Spleen (tissue), 11 donors: ENCODE measurements at regions not wholly inside any gene's neighbourhood (a gene's known extent, or its start where the extent isn't known, plus 50 kb on each side); places are given as distances from the start of the nearest gene placed in this dataset.

ENCODE experiments used
- DNase-seq: peaks from one replicate; pipeline ENCODE4 v3.0.0-alpha.2; 2020
- H3K27ac ChIP-seq, 8 donors: fragments of 200-600 bp; sonication (generic) in 7 of 8; 1 replicate in 4 of 8; 2 replicates in 4 of 8; pipeline versions ENCODE4 v1.5.0 to v1.8.0; 2016 to 2021; ENCODE audit warnings: inconsistent platforms in 4 of 8, mild to moderate bottlenecking in 4 of 8, moderate library complexity in 1 of 8
- H3K27me3 ChIP-seq, 7 donors: fragments of 200-600 bp; sonication (generic) in 6 of 7; replicated peaks in 1 of 7; 1 replicate in 4 of 7; 2 replicates in 3 of 7; pipeline versions ENCODE4 v1.5.0 to v1.8.0; 2016 to 2021; ENCODE audit warnings: inconsistent platforms in 3 of 7, mild to moderate bottlenecking in 1 of 7
- H3K36me3 ChIP-seq, 6 donors: fragments of 200-600 bp; sonication (generic) in 5 of 6; 1 replicate in 4 of 6; 2 replicates in 2 of 6; pipeline versions ENCODE4 v1.5.0 to v1.8.0; 2016 to 2021; ENCODE audit warnings: inconsistent platforms in 2 of 6
- H3K4me1 ChIP-seq, 6 donors: fragments of 200-600 bp; sonication (generic) in 5 of 6; 1 replicate in 3 of 6; 2 replicates in 3 of 6; pipeline versions ENCODE4 v1.5.0 to v1.8.0; 2016 to 2021; ENCODE audit warnings: inconsistent platforms in 3 of 6
- H3K4me3 ChIP-seq, 8 donors: fragments of 200-600 bp; sonication (generic) in 7 of 8; 1 replicate in 4 of 8; 2 replicates in 4 of 8; pipeline versions ENCODE4 v1.5.0 to v1.8.0; 2016 to 2021; ENCODE audit warnings: inconsistent platforms in 4 of 8, mild to moderate bottlenecking in 4 of 8, moderate library complexity in 2 of 8
- H3K9me3 ChIP-seq, 8 donors: fragments of 200-600 bp; sonication (generic) in 7 of 8; 1 replicate in 4 of 8; 2 replicates in 4 of 8; pipeline versions ENCODE4 v1.5.0 to v1.8.0; 2016 to 2021; ENCODE audit warnings: inconsistent platforms in 4 of 8
- POLR2A ChIP-seq, 3 donors: fragments of 450-650 bp; IDR thresholded peaks; one replicate each; pipeline ENCODE4 v1.5.1; 2017; ENCODE audit warnings: antibody characterized with exemption in 3 of 3, mild to moderate bottlenecking in 1 of 3
- POLR2AphosphoS5 ChIP-seq, 3 donors: sonication (generic); formaldehyde crosslinking; IDR thresholded peaks; one replicate each; pipeline ENCODE4 v1.5.1; 2017; ENCODE audit warnings: antibody characterized with exemption in 3 of 3
- WGBS, 5 donors: extraction: QIAGEN DNeasy Blood & Tissue Kit in 3 of 5; methylation state at CpG; one replicate each; pipeline versions ENCODE4 v1.1.5 to v1.1.7; 2013 to 2018; 5-methylcytosine and 5-hydroxymethylcytosine counted together
- intact Hi-C: fragments of 100-400 bp; cut with DNase I; formaldehyde crosslinking; loops from one replicate; pipeline ENCODE4 v1.15.0; 2023; ENCODE audit warnings: low total_unique reads
- TF ChIP-seq, protein P1 (sequence below), 11 experiments: fragments of 200-600 bp in 7 of 11; fragments of 450-650 bp in 4 of 11; sonication (generic) in 4 of 11; IDR thresholded peaks in 8 of 11; conservative IDR thresholded peaks in 3 of 11; 1 replicate in 7 of 11; 2 replicates in 4 of 11; pipeline versions ENCODE4 v1.4.0 to v1.8.0; 2016 to 2021; ENCODE audit warnings: antibody characterized with exemption in 11 of 11, inconsistent platforms in 4 of 11, mild to moderate bottlenecking in 1 of 11
- donor health status: healthy with polysubstance abuse.
- donor health status: DM: no; HTN: no; CAD: no; lungs with moderate emphysema.
- donor health status: DM: no; HTN: no; CAD: no.
- donor health status: Bipolar disorder and iron deficiency.
- donor health status: healthy.
- donor health status: DM: no; HTN: no; CAD: no.
- donor health status: DM: yes; HTN: yes; CAD: no.

DNA sequence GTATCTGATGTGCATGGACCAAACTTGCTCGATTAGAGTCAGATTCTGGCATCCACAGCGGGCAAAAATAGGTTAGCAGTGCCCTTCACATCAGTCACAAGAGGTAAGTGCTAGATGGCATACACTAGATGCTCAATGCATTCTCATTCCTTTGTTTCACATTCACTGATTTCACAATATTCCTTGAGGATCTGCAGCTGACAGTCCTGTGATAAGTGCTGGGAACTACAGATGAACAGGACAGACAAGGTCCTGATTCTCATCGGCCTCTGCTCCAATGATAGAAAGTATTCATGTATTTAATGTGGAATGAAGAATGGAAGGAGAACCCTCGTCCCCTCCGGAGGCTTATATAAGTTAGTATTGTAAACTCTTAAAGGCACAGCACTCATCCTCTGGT, 96.8 kb upstream of the SERPINE2 start:
- intact Hi-C loops: no loop called here
- H3K9me3 ChIP-seq: no peaks in the 10 kb centered on the region
- H3K27ac ChIP-seq: no peak overlapping the region
- H3K36me3 ChIP-seq: no peaks in the 10 kb centered on the region
- DNase-seq: no peak
- H3K27me3 ChIP-seq: no peaks in the 10 kb centered on the region
- WGBS, 5 donors: 81 to 89% (median 86%) methylated on average over 5 of the region's 5 CpGs
- TF ChIP-seq, protein P1, sequence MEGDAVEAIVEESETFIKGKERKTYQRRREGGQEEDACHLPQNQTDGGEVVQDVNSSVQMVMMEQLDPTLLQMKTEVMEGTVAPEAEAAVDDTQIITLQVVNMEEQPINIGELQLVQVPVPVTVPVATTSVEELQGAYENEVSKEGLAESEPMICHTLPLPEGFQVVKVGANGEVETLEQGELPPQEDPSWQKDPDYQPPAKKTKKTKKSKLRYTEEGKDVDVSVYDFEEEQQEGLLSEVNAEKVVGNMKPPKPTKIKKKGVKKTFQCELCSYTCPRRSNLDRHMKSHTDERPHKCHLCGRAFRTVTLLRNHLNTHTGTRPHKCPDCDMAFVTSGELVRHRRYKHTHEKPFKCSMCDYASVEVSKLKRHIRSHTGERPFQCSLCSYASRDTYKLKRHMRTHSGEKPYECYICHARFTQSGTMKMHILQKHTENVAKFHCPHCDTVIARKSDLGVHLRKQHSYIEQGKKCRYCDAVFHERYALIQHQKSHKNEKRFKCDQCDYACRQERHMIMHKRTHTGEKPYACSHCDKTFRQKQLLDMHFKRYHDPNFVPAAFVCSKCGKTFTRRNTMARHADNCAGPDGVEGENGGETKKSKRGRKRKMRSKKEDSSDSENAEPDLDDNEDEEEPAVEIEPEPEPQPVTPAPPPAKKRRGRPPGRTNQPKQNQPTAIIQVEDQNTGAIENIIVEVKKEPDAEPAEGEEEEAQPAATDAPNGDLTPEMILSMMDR (IDR thresholded peaks at IDR 0.05 in 8 of 11, conservative IDR thresholded peaks at IDR 0.05 in 3 of 11): no peak
- TF ChIP-seq POLR2AphosphoS5 (IDR thresholded peaks at IDR 0.05) (no peak), POLR2A (IDR thresholded peaks at IDR 0.05) (no peak)
- no peak overlapping the region for H3K4me3 ChIP-seq
- no peaks in the 10 kb centered on the region for H3K4me1 ChIP-seq

DNA sequence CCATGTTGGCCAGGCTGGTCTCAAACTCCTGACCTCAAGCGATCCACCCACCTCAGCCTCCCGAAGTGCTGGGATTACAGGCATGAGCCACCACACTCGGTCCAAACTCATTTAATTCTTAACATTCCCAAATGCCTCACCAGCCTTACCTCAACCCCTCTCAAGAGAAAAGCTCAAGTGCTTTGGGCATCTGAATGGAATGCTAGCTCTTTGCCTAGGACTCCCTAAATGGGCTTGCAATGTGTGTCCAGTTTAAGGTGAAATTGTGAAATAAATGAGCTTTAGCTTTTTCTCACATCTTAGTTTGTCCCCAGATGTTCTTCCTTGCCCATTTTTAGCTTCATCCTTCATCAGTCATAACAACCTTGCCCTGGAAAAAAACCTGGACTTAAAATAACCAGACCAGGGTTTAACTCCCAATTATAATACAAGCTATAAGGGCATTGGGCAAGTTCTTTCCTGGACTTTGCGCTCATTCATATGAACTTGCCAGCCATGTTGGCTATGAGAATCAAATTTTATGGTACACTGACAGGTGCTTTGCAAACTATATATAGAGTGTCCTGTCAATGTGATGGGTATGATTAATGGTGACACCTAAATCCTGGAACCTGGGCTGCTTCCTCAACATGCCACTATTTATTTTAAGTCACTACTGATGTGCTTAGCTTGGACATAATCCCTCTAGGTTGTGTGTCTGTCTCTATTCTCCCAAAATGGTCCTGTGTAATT, 95.1 kb upstream of the SERPINE2 start:
- no peak for DNase-seq
- no peak overlapping the region for H3K27ac ChIP-seq
- no peaks in the 10 kb centered on the region for H3K36me3 ChIP-seq
- intact Hi-C loops: no loop called here
- TF ChIP-seq, protein P1 (IDR thresholded peaks at IDR 0.05 in 8 of 11, conservative IDR thresholded peaks at IDR 0.05 in 3 of 11): no peak
- TF ChIP-seq POLR2AphosphoS5 (IDR thresholded peaks at IDR 0.05) (no peak), POLR2A (IDR thresholded peaks at IDR 0.05) (no peak)
- H3K27me3 ChIP-seq: no peaks in the 10 kb centered on the region
- no peaks in the 10 kb centered on the region for H3K4me1 ChIP-seq
- 90 to 97% (median 93%) methylated on average over 4 of the region's 4 CpGs for WGBS, 5 donors
- H3K4me3 ChIP-seq: no peak overlapping the region
- H3K9me3 ChIP-seq: no peaks in the 10 kb centered on the region

DNA sequence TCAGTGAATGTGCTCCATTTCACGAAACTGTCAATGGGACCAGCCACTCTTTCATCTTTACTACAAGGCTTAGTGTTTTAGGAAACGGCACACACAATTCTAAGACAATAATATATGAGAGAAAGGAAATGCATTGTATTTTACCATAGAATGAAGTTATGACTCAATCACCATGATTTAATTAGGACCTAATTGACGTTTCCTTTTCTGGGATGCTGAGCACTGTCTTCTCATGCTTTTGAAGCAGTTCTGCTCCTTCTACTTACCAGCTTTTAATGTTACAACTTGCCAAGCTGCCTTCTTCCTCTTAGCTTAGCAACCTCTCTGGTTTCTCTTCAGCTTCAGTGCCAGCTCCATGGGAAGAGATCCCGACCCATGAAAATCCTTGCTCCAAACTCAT, 94.3 kb upstream of the SERPINE2 start:
- intact Hi-C loops: no loop called here

DNA sequence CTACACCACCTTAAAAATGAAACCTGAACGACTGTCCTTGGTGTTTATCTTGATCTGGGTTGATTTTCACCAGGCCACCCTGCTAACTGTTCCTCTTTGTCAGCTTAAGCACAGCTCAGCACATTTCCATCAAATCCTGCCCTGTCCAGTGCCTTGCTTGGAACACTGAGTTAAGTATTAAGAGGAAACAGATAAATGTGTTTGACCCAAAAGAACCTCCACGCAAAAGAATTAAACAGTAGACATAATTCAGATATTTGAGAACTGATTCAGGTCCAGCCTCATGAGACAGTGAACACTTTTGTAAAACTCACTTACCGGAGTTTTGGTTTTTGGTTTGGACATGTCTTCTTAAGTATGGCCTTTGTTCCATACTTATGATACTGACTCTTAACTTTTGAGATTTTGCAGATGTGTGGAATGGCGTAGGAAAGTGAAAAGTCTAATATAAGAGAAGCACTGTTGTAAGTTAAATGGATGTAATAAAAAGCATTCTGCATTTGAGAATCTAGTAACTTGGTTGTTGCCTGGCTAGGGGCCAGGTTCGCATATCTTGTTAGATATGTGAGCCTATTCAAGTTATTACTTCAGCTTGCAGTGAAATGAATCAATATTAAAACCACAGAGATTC, 88.9 kb upstream of the SERPINE2 start:
- peaks cover 0 to 6% (median 0%) of the 10 kb centered on the region in 8 donors for H3K9me3 ChIP-seq
- no peaks in the 10 kb centered on the region for H3K4me1 ChIP-seq
- no peak for DNase-seq
- intact Hi-C loops: no loop called here
- no peaks in the 10 kb centered on the region for H3K27me3 ChIP-seq
- peak overlapping the region in 6 of 8 donors; percentile 6 to 71 (median 42) for H3K27ac ChIP-seq
- WGBS, 5 donors: 45 to 63% (median 51%) methylated on average over 5 of the region's 5 CpGs
- TF ChIP-seq POLR2A (IDR thresholded peaks at IDR 0.05) (no peak), POLR2AphosphoS5 (IDR thresholded peaks at IDR 0.05) (no peak)
- TF ChIP-seq, protein P1 (IDR thresholded peaks at IDR 0.05 in 8 of 11, conservative IDR thresholded peaks at IDR 0.05 in 3 of 11): no peak
- no peak overlapping the region for H3K4me3 ChIP-seq
- H3K36me3 ChIP-seq: no peaks in the 10 kb centered on the region

More for the DNA sequence above, 94.3 kb upstream of the SERPINE2 start:
- TF ChIP-seq POLR2A (IDR thresholded peaks at IDR 0.05): no peak
- TF ChIP-seq POLR2AphosphoS5 (IDR thresholded peaks at IDR 0.05): no peak
- TF ChIP-seq, protein P1 (IDR thresholded peaks at IDR 0.05 in 8 of 11, conservative IDR thresholded peaks at IDR 0.05 in 3 of 11): no peak
- Histone ChIP-seq H3K36me3 (no peaks in the 10 kb centered on the region), H3K27me3 (no peaks in the 10 kb centered on the region), H3K4me3 (no peak overlapping the region), H3K9me3 (no peaks in the 10 kb centered on the region), H3K4me1 (no peaks in the 10 kb centered on the region), H3K27ac (no peak overlapping the region)
- WGBS, 5 donors: 60 to 76% (median 69%) methylated on average over 4 of the region's 4 CpGs
- no peak for DNase-seq
